Ectodermal cell (in vitro differentiated cells): ENCODE measurements at regions not wholly inside any gene's neighbourhood (a gene's known extent, or its start where the extent isn't known, plus 50 kb on each side); places are given as distances from the start of the nearest gene placed in this dataset.

ENCODE experiments used
- H3K27ac ChIP-seq: 2 replicates; pipeline ENCODE4 v1.7.0; 2013; ENCODE audit warnings: mild to moderate bottlenecking, low read depth, low read length; ENCODE audit not compliant: insufficient read depth, poor library complexity, severe bottlenecking
- H3K27me3 ChIP-seq: 2 replicates; pipeline ENCODE4 v1.7.0; 2013; ENCODE audit warnings: mild to moderate bottlenecking, low read length; ENCODE audit not compliant: insufficient read depth, control insufficient read depth, poor library complexity, severe bottlenecking
- H3K36me3 ChIP-seq: one replicate; pipeline ENCODE4 v1.7.0; 2013; ENCODE audit warnings: low read length; ENCODE audit not compliant: control insufficient read depth, insufficient read depth
- H3K4me1 ChIP-seq: one replicate; pipeline ENCODE4 v1.7.0; 2013; ENCODE audit warnings: low read length; ENCODE audit not compliant: control insufficient read depth, insufficient read depth
- H3K4me3 ChIP-seq: 2 replicates; pipeline ENCODE4 v1.7.0; 2013; ENCODE audit warnings: low read depth, low read length, control low read depth; ENCODE audit not compliant: insufficient read depth
- H3K9me3 ChIP-seq: 2 replicates; pipeline ENCODE4 v1.7.0; 2013; ENCODE audit warnings: mild to moderate bottlenecking, low read length, moderate library complexity; ENCODE audit not compliant: control insufficient read depth
- WGBS, 2 experiments: methylation state at CpG; one replicate each; pipeline ENCODE4 v1.1.7; 2013; ENCODE audit warnings: missing lambda C conversion rate in 2 of 2; 5-methylcytosine and 5-hydroxymethylcytosine counted together

- Histone ChIP-seq H3K36me3 (no peaks in the 10 kb centered on the region), H3K4me3 (no peak overlapping the region), H3K27me3 (no peaks in the 10 kb centered on the region), H3K9me3 (no peaks in the 10 kb centered on the region), H3K27ac (no peak overlapping the region), H3K4me1 (no peaks in the 10 kb centered on the region)
- 95% methylated on average over 8 of the region's 8 CpGs for WGBS, 2 experiments
These were observed 124.7 kb upstream of the GSE1 start for GRCh38 chr16:85488414-85488813.

- H3K27ac ChIP-seq, result no peak overlapping the region
- no peak overlapping the region for H3K4me3 ChIP-seq
- H3K9me3 ChIP-seq, result no peaks in the 10 kb centered on the region
- no peaks in the 10 kb centered on the region for H3K36me3 ChIP-seq
- no peaks in the 10 kb centered on the region for H3K4me1 ChIP-seq
- WGBS, 2 experiments, result 89% methylated on average over 24 to 27 of the region's 27 CpGs
- no peaks in the 10 kb centered on the region for H3K27me3 ChIP-seq
These were observed 122.6 kb upstream of the GSE1 start for GRCh38 chr16:85490407-85491057.

- Histone ChIP-seq H3K27me3 (no peaks in the 10 kb centered on the region), H3K27ac (no peak overlapping the region), H3K36me3 (no peaks in the 10 kb centered on the region), H3K4me1 (no peaks in the 10 kb centered on the region), H3K9me3 (no peaks in the 10 kb centered on the region), H3K4me3 (no peak overlapping the region)
- WGBS, 2 experiments, result 72 to 75% methylated on average over 17 of the region's 17 CpGs
These were observed 121.9 kb upstream of the GSE1 start for GRCh38 chr16:85491058-85491771.

- Histone ChIP-seq H3K4me1 (no peaks in the 10 kb centered on the region), H3K27me3 (no peaks in the 10 kb centered on the region), H3K27ac (no peak overlapping the region), H3K36me3 (no peaks in the 10 kb centered on the region), H3K9me3 (no peaks in the 10 kb centered on the region), H3K4me3 (no peak overlapping the region)
- WGBS, 2 experiments, result 88 to 89% methylated on average over 17 of the region's 17 CpGs
These were observed 121.3 kb upstream of the GSE1 start for GRCh38 chr16:85491798-85492294.

DNA sequence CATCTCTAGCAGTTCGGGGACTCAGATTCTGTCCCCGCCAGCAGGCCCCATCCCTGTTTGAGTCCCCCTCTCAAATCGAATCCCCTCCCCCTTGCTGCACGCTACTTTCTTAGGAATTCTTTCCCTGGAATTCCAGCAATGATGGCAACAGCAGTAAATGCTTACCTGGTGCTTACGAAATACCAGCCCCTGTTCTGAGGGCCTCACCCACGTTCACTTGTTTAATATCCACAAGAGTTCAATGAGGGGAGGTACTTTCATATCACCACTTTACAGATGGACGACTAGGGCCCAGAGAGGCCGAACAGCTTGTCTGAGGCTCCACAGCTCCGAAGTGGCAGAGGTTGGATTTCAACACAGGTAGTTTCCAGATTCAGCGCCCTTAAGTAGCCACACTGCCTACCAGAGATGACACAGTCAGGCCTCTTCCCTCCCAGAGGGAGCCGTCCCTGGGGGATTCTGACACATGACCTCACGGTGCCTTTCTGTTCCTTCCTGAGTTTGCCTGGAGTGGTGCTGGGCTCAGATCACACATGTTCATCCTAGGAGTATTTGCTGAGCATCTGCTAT is 120.7 kb upstream of the GSE1 start:
- H3K27me3 ChIP-seq, result no peaks in the 10 kb centered on the region
- WGBS, 2 experiments, result 79 to 83% methylated on average over 12 of the region's 12 CpGs
- no peaks in the 10 kb centered on the region for H3K4me1 ChIP-seq
- no peaks in the 10 kb centered on the region for H3K9me3 ChIP-seq
- H3K4me3 ChIP-seq, result no peak overlapping the region
- H3K27ac ChIP-seq, result no peak overlapping the region
- no peaks in the 10 kb centered on the region for H3K36me3 ChIP-seq

GRCh38 chr16:85494315-85494714 is 118.8 kb upstream of the GSE1 start:
- no peaks in the 10 kb centered on the region for H3K27me3 ChIP-seq
- no peaks in the 10 kb centered on the region for H3K36me3 ChIP-seq
- H3K4me3 ChIP-seq, result no peak overlapping the region
- 89 to 94% methylated on average over 1 of the region's 1 CpG for WGBS, 2 experiments
- H3K27ac ChIP-seq, result no peak overlapping the region
- H3K4me1 ChIP-seq, result no peaks in the 10 kb centered on the region
- H3K9me3 ChIP-seq, result no peaks in the 10 kb centered on the region

- Histone ChIP-seq H3K27ac (no peak overlapping the region), H3K4me1 (no peaks in the 10 kb centered on the region), H3K27me3 (no peaks in the 10 kb centered on the region), H3K4me3 (no peak overlapping the region), H3K36me3 (no peaks in the 10 kb centered on the region), H3K9me3 (no peaks in the 10 kb centered on the region)
- WGBS, 2 experiments, result 96% methylated on average over 10 to 11 of the region's 11 CpGs
These were observed 117.9 kb upstream of the GSE1 start for GRCh38 chr16:85495259-85495658.

- WGBS, 2 experiments, result 90% methylated on average over 40 of the region's 40 CpGs
- H3K4me1 ChIP-seq, result no peaks in the 10 kb centered on the region
- H3K27me3 ChIP-seq, result no peaks in the 10 kb centered on the region
- no peak overlapping the region for H3K27ac ChIP-seq
- no peaks in the 10 kb centered on the region for H3K9me3 ChIP-seq
- no peak overlapping the region for H3K4me3 ChIP-seq
- no peaks in the 10 kb centered on the region for H3K36me3 ChIP-seq
These were observed 117.1 kb upstream of the GSE1 start for GRCh38 chr16:85495823-85496538.

DNA sequence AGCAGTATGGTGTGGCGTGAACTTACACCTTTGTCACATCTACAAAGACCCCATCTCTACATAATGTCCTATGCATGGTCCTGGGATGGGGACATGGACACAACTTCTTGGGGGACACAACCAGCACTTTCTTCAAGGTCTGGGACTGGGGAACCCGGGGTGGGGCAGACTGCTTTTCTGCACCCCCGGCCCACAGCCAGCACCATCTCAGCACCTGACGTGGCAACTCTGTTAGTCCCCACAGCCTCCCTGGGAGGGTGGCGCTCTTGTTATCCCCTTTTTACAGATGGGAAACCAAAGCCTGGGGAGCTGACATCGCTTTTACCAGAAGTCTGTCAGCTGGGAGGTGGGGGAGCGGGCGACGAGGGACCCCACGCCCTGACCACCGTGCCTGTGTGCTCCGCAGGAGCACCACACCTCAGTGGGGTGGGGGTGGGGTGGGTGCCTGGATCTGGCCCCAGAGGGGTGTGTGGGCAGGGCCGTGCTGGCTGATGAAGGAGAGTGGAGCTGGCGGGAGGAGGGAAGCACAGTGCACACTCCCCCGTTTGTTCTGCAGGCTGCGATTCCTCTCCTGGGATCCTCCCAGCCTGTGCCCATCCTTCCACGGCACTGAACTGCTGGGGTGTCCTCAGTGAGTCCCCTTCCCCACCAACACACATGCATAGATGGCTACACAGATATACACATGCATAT is 115.4 kb upstream of the GSE1 start:
- WGBS, 2 experiments, result 84 to 85% methylated on average over 17 of the region's 17 CpGs
- no peak overlapping the region for H3K4me3 ChIP-seq
- H3K4me1 ChIP-seq, result no peaks in the 10 kb centered on the region
- H3K36me3 ChIP-seq, result no peaks in the 10 kb centered on the region
- no peaks in the 10 kb centered on the region for H3K9me3 ChIP-seq
- no peaks in the 10 kb centered on the region for H3K27me3 ChIP-seq
- no peak overlapping the region for H3K27ac ChIP-seq
